Neural cell (in vitro differentiated cells): ENCODE measurements at regions not wholly inside any gene's neighbourhood (a gene's known extent, or its start where the extent isn't known, plus 50 kb on each side); places are given as distances from the start of the nearest gene placed in this dataset.

Experiments
- CTCF ChIP-seq: fragments of 450-650 bp; IDR thresholded peaks from 2 replicates; pipeline ENCODE4 v1.5.1; 2014; ENCODE audit warnings: antibody characterized with exemption, mild to moderate bottlenecking, moderate library complexity; ENCODE audit not compliant: poor library complexity, severe bottlenecking
- EP300 ChIP-seq: fragments of 450-650 bp; conservative IDR thresholded peaks from 2 replicates; pipeline ENCODE4 v1.6.1; 2014; ENCODE audit warnings: antibody characterized with exemption, mild to moderate bottlenecking, moderate library complexity; ENCODE audit not compliant: poor library complexity, severe bottlenecking
- EZH2 ChIP-seq: fragments of 200-600, 300-800 bp; shearing (Covaris generic), sonication (generic); IDR thresholded peaks from 2 replicates; pipeline ENCODE4 v1.6.1; 2014; ENCODE audit warnings: antibody characterized with exemption, low read length, borderline replicate concordance, mild to moderate bottlenecking; ENCODE audit not compliant: insufficient read depth, poor library complexity, severe bottlenecking
- POLR2AphosphoS5 ChIP-seq: IDR thresholded peaks from 2 replicates; pipeline ENCODE4 v1.6.1; 2012
- RAD21 ChIP-seq: fragments of 450-650 bp; conservative IDR thresholded peaks from 2 replicates; pipeline ENCODE4 v1.6.1; 2014; ENCODE audit warnings: antibody characterized with exemption, mild to moderate bottlenecking, moderate library complexity
- REST ChIP-seq: IDR thresholded peaks from 2 replicates; pipeline ENCODE4 v1.6.1; 2012; ENCODE audit warnings: borderline replicate concordance
- SMC3 ChIP-seq: fragments of 450-650 bp; conservative IDR thresholded peaks from 2 replicates; pipeline ENCODE4 v1.6.1; 2014; ENCODE audit warnings: antibody characterized with exemption, mild to moderate bottlenecking, moderate library complexity; ENCODE audit not compliant: poor library complexity

GRCh38 chr3:117200962-117201361 lies 491.4 kb downstream of the TUSC7 start:
- TF ChIP-seq CTCF (no peak), RAD21 (no peak), SMC3 (no peak), EZH2 (no peak), POLR2AphosphoS5 (no peak), EP300 (no peak), REST (no peak)
